ENCODE measurements at regions not wholly inside any gene's neighbourhood (a gene's known extent, or its start where the extent isn't known, plus 50 kb on each side); places are given as distances from the start of the nearest gene placed in this dataset.

- 52 to 67% methylated on average over 2 to 3 of the region's 3 CpGs for WGBS, 2 donors (ENCODE audit: low coverage in 1 of 2)
- Histone ChIP-seq H3K27ac (no peak overlapping the region), H3K36me3 (no peaks in the 10 kb centered on the region), H3K4me1 (no peaks in the 10 kb centered on the region), H3K4me3 (no peak overlapping the region), H3K27me3 (no peaks in the 10 kb centered on the region), H3K9me3 (no peaks in the 10 kb centered on the region)
- no peak for ATAC-seq
- TF ChIP-seq, protein P1, sequence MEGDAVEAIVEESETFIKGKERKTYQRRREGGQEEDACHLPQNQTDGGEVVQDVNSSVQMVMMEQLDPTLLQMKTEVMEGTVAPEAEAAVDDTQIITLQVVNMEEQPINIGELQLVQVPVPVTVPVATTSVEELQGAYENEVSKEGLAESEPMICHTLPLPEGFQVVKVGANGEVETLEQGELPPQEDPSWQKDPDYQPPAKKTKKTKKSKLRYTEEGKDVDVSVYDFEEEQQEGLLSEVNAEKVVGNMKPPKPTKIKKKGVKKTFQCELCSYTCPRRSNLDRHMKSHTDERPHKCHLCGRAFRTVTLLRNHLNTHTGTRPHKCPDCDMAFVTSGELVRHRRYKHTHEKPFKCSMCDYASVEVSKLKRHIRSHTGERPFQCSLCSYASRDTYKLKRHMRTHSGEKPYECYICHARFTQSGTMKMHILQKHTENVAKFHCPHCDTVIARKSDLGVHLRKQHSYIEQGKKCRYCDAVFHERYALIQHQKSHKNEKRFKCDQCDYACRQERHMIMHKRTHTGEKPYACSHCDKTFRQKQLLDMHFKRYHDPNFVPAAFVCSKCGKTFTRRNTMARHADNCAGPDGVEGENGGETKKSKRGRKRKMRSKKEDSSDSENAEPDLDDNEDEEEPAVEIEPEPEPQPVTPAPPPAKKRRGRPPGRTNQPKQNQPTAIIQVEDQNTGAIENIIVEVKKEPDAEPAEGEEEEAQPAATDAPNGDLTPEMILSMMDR (IDR thresholded peaks at IDR 0.05) = no peak
- no peak for TF ChIP-seq POLR2A (IDR thresholded peaks at IDR 0.05)
- TF ChIP-seq EP300 (IDR thresholded peaks at IDR 0.05) = no peak
- no peak for TF ChIP-seq POLR2AphosphoS5 (IDR thresholded peaks at IDR 0.05)
These were observed 117.1 kb upstream of the ZNF644 start for GRCh38 chr1:91138959-91139358.

DNA sequence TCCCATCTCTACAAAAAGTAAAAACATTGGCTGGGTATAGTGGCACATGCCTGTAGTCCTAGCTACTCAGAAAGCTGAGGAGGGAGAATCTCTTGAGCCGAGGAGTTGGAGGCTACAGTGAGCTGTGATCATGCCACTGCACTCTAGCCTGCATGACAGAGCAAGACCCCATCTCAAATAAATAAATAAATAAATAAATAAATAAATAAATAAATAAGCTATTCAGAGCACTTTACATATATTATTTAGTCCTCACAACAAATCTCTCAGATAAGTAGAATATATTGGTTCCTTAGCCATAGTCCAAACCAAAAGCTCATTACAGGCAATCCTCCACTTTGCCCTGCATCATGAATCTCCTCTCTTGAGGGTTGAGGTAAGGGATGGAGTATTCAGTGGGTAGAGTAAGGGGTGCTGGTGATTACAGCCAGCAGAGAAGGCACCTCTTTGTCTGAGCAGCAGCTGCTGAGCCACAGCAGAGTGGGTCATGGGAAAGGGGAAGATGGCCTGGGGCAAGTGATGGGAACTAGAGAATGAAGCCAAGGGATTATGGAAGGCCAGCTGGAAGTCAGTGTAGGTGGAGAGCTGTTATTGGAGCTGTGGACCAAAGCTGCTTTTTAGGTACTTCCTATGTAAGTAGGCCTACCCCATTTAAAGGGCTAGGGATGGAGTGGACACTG is 115.5 kb upstream of the ZNF644 start:
- TF ChIP-seq POLR2A (IDR thresholded peaks at IDR 0.05) (no peak), POLR2AphosphoS5 (IDR thresholded peaks at IDR 0.05) (no peak), EP300 (IDR thresholded peaks at IDR 0.05) (no peak)
- TF ChIP-seq, protein P1 (IDR thresholded peaks at IDR 0.05) = no peak
- WGBS, 2 donors (ENCODE audit: low coverage in 1 of 2) = 100% methylated on average over 1 of the region's 1 CpG; no CpG with 5 or more reads in 1 of the 2 donors

DNA sequence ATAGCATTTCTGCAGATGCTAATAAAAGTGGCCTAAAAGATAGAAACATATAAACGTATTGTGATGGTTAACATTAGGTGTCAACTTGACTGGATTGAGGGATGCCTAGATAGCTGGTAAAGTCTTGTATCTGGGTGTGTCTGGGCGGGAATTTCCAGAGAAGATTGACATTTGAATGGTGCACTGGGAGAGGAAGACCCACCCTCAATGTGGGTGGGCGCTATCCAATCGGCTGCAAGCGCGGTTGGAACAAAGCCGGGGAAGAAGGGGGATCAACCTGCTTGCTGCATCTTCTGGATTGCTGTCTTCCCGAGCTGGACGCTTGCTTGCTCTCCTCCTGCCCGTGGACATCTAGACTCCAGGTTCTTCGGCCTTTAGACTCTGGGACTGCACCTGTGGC is 114.0 kb upstream of the ZNF644 start:
- H3K27me3 ChIP-seq = peaks cover 4% of the 10 kb centered on the region
- no peak for ATAC-seq
- TF ChIP-seq POLR2AphosphoS5 (IDR thresholded peaks at IDR 0.05) (no peak), EP300 (IDR thresholded peaks at IDR 0.05) (no peak), POLR2A (IDR thresholded peaks at IDR 0.05) (no peak)
- TF ChIP-seq, protein P1 (IDR thresholded peaks at IDR 0.05) = no peak
- no peaks in the 10 kb centered on the region for H3K9me3 ChIP-seq
- H3K4me1 ChIP-seq = no peaks in the 10 kb centered on the region
- H3K27ac ChIP-seq = no peak overlapping the region
- 89 to 90% methylated on average over 10 to 11 of the region's 11 CpGs for whole genome bisulfite sequencing, 2 donors (ENCODE audit: low coverage in 1 of 2)
- H3K4me3 ChIP-seq = no peak overlapping the region
- no peaks in the 10 kb centered on the region for H3K36me3 ChIP-seq

More for the DNA sequence above, 115.5 kb upstream of the ZNF644 start:
- no peaks in the 10 kb centered on the region for H3K9me3 ChIP-seq
- H3K36me3 ChIP-seq = no peaks in the 10 kb centered on the region
- no peak overlapping the region for H3K27ac ChIP-seq
- H3K4me1 ChIP-seq = no peaks in the 10 kb centered on the region
- H3K27me3 ChIP-seq = no peaks in the 10 kb centered on the region
- H3K4me3 ChIP-seq = no peak overlapping the region
- no peak for ATAC-seq

GRCh38 chr1:91133248-91133647 is 111.4 kb upstream of the ZNF644 start:
- H3K9me3 ChIP-seq = no peaks in the 10 kb centered on the region
- no peak overlapping the region for H3K4me3 ChIP-seq
- 82% methylated on average over 6 of the region's 6 CpGs for WGBS, 2 donors (ENCODE audit: low coverage in 1 of 2)
- no peaks in the 10 kb centered on the region for H3K36me3 ChIP-seq
- no peaks in the 10 kb centered on the region for H3K4me1 ChIP-seq
- peaks cover 4% of the 10 kb centered on the region for H3K27me3 ChIP-seq
- no peak overlapping the region for H3K27ac ChIP-seq
- no peak for ATAC-seq
- TF ChIP-seq POLR2AphosphoS5 (IDR thresholded peaks at IDR 0.05) = no peak
- no peak for TF ChIP-seq EP300 (IDR thresholded peaks at IDR 0.05)
- no peak for TF ChIP-seq POLR2A (IDR thresholded peaks at IDR 0.05)
- TF ChIP-seq, protein P1 (IDR thresholded peaks at IDR 0.05) = no peak

DNA sequence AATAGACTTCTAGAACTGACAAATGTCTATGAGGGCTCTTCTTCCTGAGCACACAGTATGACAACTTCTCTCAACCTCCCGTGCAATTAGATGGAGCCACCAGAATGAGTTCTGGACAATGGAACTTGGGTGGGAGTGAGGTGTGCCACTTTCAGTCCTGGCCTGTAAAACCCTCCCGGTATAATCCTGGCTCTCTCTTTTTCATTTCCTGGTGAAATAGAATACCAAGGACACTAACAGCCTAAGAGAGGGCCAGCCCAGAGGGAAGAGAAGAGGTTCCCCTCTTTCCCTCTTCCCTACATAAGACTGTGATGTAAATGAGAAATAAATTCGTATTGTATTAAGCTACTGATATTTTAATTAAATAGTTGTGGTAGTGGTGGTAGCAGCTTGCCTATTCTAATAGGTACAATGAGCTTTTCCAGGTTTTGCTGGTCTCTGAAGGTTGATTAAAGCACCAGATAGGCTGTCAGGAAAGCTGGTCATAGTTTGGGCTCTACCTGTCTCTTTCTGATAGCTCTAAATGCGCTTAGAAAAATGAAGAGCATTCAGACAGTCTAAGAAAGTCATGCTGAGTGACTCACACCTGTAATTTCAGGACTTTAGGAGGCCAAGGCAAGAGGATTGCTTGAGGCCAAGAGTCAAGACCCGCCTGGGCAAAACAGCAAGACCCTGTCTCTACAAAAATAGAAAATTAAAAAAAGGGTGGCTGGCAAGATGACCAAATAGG is 108.6 kb upstream of the ZNF644 start:
- Histone ChIP-seq H3K4me1 (no peaks in the 10 kb centered on the region), H3K27ac (no peak overlapping the region), H3K4me3 (no peak overlapping the region), H3K9me3 (no peaks in the 10 kb centered on the region), H3K36me3 (no peaks in the 10 kb centered on the region), H3K27me3 (peaks cover 4% of the 10 kb centered on the region)
- TF ChIP-seq POLR2A (IDR thresholded peaks at IDR 0.05) (no peak), POLR2AphosphoS5 (IDR thresholded peaks at IDR 0.05) (no peak), EP300 (IDR thresholded peaks at IDR 0.05) (no peak)
- TF ChIP-seq, protein P1 (IDR thresholded peaks at IDR 0.05) = no peak
- ATAC-seq = no peak
- WGBS, 2 donors (ENCODE audit: low coverage in 1 of 2) = 77 to 89% methylated on average over 3 to 4 of the region's 5 CpGs

Data from gastroesophageal sphincter (tissue), 4 donors.